GM21381 (cell line): ENCODE measurements at regions not wholly inside any gene's neighbourhood (a gene's known extent, or its start where the extent isn't known, plus 50 kb on each side); places are given as distances from the start of the nearest gene placed in this dataset.

Experiments used
- ATAC-seq: cut with Tn5 transposase; IDR thresholded peaks from one replicate; pipeline ENCODE4 v1.9.1; 2021; ENCODE audit warnings: mild to moderate bottlenecking, moderate library complexity; ENCODE audit not compliant: unreplicated experiment

DNA sequence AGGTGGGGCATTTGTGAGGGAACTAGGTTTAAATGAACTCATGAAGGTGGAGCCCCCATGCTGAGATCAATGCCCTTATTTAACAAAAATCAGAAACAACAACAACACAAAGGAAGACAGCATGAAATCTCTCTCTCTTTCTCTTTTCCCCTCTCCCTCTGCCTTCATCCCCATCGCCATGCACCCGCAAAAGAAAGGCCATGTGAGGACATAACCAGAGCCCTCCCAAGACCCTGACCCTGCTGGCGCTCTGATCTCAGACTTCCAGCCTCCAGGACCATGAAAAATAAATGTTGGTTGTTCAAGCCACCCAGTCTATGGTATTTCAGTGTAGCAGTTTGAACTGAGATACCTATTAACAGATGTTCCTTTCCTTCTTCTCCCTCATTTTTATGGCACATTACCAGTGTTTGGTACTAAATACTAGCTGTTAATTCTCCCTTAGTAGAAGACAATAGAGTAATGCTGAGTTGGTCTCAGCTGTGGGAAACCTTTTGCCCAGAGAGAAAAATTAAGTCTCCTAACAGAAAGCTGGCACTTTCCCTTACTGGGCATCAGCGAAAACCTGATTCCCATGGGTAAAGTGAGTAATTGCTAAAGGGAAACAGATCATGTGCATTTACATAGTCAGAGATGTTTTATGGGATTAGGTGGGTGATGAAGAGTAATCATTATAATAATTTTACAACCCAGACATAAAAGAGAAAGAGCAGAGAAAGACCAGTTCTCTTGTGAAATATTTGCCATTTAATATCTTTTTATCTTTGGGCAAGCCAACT lies 264.0 kb upstream of the PLEKHG7 start:
- no peak for ATAC-seq

DNA sequence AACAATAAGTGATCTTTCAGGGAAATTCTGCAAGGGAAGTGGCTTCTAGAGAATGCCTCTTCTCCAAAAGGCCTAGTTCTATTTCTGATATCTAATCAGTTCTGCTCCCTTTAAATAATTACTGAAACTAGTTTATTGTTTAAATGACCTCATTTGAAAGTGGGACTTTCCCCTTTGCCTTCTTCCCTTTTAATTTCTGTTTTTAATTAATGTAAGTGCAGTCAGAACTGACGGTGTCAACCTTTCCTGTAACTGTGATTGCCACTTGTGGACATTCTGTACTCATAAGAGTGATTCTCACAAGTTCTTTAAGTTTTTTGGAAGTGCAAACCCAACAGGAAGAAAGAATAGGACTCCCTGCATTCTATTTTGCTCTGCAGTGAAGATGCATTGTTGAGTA lies 265.3 kb upstream of the PLEKHG7 start:
- ATAC-seq: no peak

DNA sequence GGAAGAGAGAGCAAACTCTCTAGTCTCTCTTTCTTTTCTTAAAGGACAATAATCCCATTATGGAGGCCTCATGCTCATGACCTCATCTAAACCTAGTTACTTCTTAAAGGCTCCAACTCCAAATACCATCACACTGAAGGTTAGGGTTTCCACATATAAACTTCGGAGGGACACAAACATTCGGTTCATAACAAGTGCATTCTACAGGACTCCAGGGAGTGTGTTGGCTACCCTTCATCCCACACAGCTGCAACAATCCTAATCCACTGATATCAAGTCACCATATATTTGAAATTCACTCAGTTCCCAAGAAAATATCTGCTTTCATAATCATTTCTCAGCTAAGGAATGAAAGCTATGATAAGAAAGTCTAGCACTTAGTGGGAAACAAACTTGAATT lies 265.9 kb upstream of the PLEKHG7 start:
- no peak for ATAC-seq

DNA sequence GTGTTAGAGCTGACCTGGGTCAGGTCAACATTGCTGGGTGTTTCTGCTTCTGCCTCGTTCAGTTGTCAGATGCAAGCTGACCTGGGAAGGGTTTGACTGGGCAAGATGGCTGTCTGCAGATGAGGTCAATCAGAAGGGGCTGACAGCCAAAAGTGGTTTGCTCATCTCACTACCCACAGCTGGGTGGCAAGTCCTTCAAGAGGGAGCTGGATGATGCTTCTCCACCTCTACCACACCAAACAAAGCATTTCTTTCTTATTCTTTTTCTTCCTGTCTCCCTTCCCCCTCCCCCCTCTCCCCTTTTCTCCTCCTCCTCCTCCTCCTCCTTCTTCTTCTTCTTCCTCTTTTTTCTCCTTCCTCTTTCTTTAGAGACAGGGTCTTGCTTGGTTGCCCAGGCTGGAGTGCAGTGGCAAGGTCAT lies 268.2 kb upstream of the PLEKHG7 start:
- no peak for ATAC-seq

DNA sequence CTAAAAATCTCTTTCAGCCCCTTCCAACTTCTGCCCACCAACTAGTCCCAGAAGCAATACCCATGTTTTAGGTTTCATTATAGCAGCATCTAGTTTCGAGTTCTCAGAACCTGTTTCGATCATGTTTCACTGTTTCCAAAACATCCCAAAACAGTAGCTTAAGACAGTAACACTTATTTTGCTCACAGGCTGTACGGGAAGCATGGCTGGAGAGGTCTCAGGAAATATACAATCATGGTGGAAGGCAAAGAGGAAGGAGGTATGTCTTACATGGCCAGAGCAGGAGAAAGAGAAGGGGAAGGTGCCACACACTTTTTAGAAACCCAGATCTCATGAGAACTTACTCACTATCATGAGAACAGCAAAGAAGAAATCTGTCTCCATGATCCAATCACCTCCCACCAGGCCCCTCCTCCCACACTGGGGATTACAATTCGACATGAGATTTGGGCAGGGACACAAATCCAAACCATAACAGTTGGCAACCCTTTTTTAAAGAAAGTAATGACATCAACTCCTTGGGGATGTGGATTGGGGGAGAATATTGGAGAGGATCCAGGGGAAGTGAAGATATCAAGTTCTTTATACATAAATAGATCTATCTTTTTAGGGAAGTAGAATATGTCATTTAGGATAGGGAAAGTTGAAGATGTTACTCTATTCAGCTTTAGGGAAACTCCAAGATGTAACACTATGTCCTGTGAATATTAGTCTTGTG lies 269.9 kb upstream of the PLEKHG7 start:
- ATAC-seq: peak; percentile 81

DNA sequence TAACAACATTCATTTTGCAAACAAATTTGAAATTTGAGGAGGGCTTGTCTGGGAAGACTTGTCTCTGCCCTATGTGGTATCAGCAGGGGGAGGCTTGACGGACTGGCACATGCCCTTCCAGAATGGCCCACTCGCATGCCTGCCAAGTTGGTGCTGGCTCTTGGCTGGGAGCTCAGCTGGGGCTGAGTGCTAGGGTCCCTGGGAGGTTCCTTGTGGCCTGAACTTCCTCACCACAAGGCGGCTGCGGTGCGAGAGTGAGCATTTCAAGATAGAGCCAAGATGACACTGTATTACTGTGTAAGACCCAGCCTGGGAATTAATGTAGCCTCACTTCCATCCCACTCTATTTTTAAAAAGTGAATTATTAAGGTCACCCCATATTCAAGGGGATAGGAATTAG lies 271.6 kb upstream of the PLEKHG7 start:
- ATAC-seq: peak; percentile 34

DNA sequence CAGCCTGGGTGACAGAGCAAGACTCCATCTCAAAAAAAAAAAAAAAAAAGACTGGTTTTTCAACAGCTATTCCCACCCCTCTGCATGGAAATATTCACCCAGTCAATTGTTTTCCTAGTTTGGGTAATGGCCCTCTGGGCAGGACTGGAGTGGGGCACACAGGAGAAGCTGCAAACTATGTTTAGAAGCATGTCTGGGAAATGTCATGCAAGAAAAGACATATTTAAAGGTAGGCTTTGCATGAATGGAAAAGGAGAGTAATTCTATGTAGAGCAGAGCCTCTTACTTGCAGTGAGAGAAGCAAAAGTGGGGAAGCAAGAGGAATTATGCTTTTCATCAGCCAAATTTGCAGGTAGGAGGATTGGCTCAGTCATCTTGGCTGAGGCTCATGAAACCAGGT lies 276.5 kb upstream of the PLEKHG7 start:
- ATAC-seq: no peak

DNA sequence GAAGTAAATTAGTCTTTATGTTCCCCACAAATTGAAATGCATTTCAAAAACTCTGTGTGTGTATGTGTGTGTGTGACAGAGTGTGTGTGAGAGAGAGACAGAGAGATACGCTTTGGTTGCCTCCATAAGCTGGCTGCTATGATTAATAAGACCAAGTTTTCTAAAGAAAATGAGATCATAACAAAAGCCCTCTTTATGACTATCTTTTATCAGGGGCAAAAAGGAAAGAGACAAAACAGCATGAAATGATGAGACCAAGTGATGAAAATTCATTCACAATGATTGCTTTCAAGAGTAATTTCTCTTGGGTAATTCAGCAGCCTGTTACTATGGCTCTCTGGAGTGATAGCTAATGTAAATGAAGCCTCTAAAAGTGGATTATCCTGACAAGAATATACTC lies 277.6 kb upstream of the PLEKHG7 start:
- ATAC-seq: no peak

DNA sequence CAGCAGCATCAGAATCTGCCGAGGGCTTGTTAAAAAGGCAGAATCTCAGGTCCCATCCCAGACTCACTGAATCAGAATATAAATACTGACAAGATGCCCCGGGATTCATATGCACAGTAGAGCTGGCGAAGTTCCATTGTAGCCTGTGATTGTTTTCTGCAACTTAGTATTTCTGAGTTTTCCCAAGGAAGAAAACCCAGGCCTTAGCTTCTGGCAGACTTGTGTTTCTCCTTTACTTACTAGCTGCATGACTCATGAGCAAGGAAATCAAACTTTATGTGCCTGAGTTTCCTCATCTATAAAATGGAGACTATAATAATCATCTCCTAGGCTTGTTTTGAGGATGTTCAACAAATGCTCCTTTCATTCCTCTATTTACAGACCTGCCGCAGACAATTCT lies 278.5 kb upstream of the PLEKHG7 start:
- ATAC-seq: no peak

DNA sequence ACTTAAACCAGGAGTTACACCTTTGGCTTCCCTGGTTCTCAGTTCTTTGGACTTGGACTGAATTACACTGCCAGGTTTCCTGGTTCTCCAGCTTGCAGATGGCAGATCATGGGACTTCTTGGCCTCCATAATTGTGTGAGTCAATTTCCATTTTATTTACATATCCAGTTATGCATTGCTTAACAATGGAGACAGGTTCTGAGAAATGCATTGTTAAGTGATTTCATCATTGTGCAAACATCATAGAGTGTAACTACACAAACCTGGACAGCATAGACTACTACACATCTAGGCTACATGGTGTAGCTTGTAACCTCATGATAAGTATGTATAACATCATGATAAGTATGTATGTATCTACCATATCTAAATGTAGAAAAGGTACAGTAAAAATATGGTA lies 276.1 kb upstream of the BTG1 start:
- ATAC-seq: no peak

DNA sequence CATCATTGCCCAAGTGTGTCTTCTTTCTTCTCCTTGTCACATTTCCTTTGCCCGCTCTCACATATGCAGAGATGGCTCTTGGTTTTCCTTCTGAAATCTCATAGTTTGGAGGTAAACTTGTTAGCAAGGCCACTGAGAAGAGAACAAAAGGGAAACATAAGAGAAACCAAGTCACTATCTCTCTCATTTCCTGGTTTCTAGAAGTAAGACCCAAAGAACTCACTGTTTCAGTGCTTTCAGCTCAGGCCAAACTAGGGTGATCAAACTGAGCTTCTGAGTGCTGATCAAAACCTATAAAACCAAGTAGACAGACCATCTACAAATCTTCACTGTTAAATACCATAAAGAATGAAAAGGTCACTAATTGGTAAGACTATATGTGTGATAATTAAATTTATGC lies 275.4 kb upstream of the BTG1 start:
- ATAC-seq: no peak

DNA sequence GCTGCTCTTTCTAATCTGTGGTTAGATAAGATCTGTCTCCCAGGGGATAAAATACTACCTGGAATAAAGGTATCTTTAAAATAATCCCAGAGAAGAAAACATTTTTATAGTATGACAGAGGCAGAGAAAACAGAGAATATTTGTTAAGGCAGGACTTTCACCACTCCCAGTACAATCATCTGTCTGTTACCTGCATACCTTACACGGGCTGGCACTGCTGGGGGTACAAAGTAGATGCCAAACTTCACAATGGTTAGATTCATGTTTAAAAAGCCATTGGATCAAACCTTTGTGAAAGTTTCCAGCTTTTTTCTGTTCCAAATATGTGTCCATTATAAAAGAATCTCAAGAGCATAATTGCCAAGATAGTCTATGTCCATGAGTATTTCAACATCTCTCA lies 273.6 kb upstream of the BTG1 start:
- ATAC-seq: no peak

DNA sequence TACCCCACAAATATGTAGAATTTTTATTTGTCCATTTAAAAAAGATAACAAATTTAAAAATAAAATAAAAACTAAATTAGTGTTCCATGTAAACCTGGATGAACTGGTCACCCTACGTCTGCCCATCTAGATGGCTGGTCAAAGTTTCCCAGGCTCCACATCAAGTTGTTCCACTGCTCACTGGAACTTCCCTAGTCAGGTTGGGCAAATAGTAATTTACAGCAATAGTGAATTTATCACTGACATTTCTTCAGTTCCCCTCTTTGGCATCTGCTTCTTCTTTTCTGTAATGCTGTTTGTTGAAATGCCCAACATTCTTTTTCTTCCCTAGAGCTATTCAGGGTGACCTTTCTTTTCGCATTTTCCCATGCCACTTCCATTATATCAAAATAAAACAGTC lies 272.7 kb upstream of the BTG1 start:
- no peak for ATAC-seq

DNA sequence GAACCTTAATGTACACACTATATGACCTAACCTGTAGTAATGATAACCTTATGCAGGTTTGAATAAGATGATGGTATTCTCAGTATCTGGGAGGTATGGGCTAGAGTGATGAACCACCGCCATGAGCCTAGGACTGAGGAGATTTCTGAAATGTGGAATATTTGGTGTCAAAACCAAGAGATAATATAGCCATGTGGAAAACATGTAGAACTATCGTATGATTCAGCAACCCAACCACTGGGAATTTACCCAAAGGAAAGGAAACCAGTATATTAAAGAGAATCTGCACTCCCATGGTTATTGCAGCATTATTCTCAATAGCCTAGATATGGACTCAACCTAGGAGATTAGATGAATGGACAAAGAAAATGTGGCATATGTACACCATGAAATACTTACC lies 271.7 kb upstream of the BTG1 start:
- ATAC-seq: no peak

DNA sequence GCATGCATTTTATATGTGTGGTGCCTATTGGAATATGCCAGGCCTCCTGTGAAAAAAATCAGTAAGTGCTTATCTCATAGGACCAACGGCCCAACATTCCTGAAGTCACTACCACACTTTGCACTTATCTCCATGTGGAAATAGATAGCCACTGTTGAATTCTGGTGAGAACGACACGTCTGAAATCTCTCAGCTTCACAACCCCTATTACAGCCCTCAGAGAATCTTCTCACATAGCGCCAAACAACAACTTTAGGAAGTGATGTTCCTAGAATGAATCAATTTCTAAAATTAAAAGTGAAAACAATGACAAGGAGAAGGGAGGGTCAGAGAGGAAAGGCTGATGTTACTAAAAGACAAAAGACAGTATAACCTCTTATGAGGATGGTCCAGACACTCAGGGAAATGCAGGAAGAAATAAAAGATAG lies 270.8 kb upstream of the BTG1 start:
- no peak for ATAC-seq

DNA sequence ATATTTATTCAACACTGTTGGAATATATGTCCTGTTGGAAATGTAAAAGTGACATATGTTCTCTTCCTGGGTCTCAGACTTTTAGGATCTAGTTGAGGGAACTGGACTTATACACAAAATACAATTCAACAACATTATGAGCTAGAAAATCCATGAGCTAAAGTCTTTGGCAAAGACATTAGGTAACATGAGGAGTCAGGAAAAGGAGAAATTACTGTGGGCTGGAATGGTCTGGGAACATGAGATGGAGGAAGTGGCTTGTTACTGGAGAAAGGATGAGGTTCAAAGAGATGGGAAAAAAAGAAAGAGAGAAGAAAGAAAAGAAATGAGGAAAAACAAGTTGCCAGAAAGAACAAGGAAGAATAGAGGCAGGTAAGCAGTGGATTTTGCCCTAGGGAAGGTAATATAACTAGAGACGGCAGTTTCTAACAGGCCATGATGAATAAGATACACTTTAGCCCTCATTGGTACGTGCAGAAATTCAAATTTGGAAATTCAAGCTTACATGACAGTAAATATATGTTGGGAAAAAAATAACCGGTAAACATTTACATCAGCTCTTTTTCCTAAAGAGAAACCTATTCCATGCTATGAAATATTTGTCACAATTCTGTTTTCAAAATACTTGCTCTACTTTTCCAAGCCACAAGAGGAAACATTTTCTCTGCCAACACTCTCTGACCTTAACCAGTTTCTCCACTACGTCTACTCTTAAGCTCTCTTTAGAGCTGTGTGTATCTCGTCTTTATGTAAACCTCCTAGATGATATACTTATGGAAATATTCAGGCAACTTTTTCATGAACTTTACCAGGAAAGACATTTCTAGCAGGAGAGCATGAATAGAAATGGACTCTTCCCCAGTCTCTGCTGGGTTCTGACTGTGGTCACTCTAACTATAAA lies 268.8 kb upstream of the BTG1 start:
- no peak for ATAC-seq

DNA sequence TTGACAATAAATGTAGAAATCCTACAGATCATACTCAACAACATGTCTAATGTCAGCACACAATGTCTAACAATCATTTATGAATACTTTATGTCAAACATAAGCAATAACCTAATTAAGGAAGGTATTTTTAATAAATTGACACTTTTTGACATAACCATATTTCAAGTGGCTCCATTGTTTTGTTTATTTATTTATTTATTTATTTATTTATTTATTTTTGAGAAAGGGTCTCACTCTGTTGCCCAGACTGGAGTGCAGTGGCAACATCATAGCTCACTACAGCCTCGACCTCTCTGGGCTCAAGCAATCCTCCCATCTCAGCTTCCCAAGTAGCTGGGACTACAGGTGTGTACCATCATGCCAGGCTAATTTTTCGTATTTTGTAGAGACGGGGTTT lies 267.6 kb upstream of the BTG1 start:
- no peak for ATAC-seq

DNA sequence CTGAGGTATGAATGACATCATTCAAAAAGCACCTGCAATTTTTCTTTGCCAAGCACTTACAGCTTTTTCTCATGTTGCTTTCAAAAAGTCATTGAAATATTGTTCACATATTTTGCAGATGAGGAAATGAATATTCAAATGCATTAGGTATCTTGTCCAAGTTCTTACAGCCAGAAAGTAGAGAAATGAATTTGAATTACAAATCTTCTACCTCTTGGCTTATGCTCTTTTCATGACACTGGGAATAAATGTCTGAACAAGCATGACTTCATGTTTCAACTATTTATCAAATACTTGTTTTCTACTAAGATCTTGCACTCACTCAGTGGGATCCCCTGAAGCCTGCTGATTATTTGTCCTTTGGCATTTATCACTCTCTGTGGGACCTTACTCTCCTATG lies 267.2 kb upstream of the BTG1 start:
- no peak for ATAC-seq

DNA sequence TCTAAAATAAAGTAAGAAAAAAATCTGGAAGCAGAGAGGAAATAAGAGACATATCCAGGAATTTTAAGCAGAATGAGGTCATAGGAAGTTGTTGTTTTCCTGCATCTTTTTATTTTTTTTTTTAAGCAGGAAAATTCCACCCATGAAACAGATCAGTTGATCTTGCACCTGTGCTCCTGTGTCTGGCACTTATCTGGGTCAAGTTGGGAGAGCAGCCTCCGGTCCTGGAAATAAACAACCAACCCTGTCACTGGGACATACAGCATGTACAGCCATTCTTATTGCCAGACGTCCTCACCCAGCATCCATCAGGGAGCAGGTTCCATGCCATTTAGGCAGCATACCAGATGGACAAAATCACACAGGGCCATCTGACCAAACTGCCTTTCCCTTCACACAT lies 266.0 kb upstream of the BTG1 start:
- no peak for ATAC-seq

DNA sequence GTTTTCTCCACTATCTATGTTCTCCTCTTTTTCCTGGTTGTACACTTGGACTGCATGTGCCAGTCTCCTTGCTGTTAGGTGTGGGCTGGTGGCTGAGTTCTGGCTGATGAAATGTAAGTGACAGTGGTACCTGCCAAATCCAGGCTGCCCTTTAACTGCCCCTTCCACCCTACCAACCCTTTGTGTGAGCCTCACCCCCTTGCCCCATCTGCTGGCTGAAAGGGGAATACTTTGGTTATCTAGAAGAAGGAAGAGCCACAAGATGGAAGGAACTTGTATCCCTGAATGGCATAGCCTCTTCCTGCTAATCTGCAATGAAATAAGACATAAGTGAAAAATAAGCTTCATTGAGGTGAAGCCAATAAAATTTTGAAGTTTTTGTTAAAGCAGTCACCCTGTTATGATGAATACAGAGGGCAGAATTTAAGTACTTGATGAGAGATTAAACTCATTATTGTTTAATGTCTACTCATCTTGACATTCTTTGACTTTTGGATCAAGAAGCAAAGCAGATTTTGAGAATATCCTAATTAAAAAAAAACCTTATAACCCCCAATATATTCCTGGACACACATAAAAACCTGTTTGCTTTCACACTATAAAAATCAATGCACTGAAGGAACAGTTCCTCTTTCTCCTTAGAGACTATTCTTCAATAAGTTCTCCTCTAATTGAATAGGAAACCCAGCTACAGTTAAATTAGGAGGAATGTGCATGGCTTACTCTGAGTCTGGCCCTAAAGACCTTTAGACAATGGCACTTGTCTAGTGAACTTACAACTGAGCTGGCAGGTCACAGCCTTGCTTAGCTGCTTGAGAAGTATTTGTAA lies 262.6 kb upstream of the BTG1 start:
- ATAC-seq: peak; percentile 33
